ENCODE measurements at regions not wholly inside any gene's neighbourhood (a gene's known extent, or its start where the extent isn't known, plus 50 kb on each side); places are given as distances from the start of the nearest gene placed in this dataset.

DNA sequence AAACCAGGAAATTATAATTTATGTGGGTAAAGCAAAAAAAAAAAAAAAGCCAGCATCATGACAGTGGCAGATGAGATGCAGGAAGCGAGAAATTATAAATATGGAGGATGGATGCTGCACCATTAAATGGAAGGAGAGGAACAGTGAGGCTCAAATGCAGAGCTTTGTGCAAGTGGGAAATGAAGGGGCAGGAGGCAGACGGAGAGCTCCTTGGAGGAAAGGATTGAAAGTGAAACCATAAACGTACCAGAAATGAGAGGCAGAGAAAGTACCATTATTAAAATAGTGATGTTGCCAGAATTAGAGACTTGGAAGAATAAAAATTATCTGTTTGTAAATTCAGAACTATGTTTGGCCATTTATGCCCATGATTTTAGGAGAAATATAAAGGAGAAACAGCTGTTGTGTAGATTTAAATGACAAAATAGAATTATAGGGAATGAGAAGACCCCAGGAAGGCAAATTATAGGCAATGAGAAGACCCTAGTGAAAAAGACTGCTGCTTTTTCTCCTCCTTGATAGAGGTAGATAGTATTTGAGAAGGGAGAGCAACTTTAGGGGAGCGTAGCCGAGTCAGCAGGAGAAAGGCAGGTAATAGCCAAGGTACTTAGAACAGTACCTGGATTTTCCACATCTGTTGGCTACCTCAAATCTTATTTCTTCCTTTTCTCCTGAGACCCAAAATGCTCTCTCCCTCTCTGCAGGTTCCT is 341.0 kb upstream of the CD180 start:
- no peaks in the 10 kb centered on the region for H3K36me3 ChIP-seq (replicated peaks)
- in situ Hi-C loops (cut with MboI; ENCODE audit: low sequenced_read_pairs), result no loop called here
- H3K9me3 ChIP-seq, result no peaks in the 10 kb centered on the region
- no peak overlapping the region for H3K4me3 ChIP-seq
- no peak for DNase-seq (ENCODE audit: low spot score in 2 of 2)
- no peaks in the 10 kb centered on the region for H3K27me3 ChIP-seq (ENCODE audit: low read depth)
- no peaks in the 10 kb centered on the region for H3K4me1 ChIP-seq

DNA sequence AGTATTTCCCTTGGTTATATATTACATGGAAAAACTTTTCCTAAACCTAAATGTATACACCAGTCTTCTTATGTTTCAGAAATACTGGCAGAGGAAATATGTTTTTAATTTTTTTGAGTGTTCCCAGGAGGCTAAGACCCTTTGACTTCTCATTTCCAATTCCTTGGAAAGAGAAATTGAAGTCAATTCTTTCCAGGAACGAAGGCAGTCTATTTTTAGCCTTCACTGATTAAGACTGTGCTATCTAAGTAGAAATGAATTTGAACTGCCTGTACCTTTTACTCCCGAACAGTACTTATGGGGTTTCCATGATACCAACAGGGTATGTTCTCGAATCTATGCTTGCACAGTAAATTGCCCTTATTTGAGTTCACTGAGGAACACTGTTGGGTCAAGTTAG is 340.3 kb upstream of the CD180 start:
- no peaks in the 10 kb centered on the region for H3K27me3 ChIP-seq (ENCODE audit: low read depth)
- H3K9me3 ChIP-seq, result no peaks in the 10 kb centered on the region
- in situ Hi-C loops (cut with MboI; ENCODE audit: low sequenced_read_pairs), result no loop called here
- H3K4me3 ChIP-seq, result no peak overlapping the region
- no peaks in the 10 kb centered on the region for H3K36me3 ChIP-seq (replicated peaks)
- no peak for DNase-seq (ENCODE audit: low spot score in 2 of 2)
- H3K4me1 ChIP-seq, result no peaks in the 10 kb centered on the region

DNA sequence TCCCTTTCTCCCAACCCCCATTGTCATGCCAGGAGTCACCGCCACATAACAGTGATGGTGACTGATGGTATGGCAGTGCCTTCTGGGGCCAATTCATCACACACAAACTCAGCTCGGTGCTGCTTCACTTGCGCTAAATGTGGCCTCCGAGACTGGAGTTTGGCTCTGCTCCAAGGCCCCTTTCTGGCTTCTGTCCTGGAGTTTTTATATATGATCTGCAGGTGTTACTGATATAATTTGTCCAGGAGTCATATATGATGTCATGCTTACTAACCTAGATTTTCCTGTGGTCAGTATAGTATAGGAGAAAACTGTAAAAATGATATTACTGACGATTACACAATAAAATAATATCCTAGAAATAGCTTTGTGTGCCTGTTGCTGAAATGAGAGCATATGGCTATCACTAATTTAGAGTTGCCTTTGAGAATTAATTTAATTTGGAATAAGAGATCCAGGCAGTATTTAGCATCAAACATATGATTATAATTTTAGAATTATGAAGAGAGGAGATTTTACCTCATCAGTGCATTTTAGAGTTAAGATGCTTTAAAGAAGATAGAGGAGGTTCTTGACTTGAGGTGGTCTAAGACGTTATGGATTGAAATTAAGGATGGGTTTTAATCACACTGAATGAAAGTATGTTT is 334.1 kb upstream of the CD180 start:
- Histone ChIP-seq H3K27me3 (ENCODE audit: low read depth) (no peaks in the 10 kb centered on the region), H3K36me3 (replicated peaks) (no peaks in the 10 kb centered on the region), H3K9me3 (no peaks in the 10 kb centered on the region), H3K4me1 (no peaks in the 10 kb centered on the region), H3K4me3 (no peak overlapping the region)
- no peak for DNase-seq (ENCODE audit: low spot score in 2 of 2)
- in situ Hi-C loops (cut with MboI; ENCODE audit: low sequenced_read_pairs), result no loop called here

DNA sequence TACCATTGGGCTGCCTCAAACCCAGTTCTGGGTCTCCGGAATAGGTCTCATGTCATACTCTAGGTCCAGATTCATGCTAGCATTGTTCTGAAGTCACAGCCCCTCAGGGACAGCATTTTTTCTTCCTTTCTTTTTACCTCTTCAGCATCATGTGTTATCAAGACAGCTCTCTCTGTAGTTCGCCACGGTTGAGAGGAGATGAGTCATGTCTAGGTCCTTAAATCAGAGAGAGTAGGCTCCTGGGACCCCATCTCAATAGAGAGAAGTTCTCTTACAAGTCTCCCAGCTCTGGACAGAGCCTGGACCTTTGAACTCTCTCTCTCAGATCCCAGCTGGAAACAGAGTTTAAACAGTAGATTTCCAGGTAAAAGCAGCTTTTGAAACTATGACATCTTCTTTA is 332.4 kb upstream of the CD180 start:
- Histone ChIP-seq H3K4me1 (no peaks in the 10 kb centered on the region), H3K36me3 (replicated peaks) (no peaks in the 10 kb centered on the region), H3K9me3 (no peaks in the 10 kb centered on the region), H3K27me3 (ENCODE audit: low read depth) (no peaks in the 10 kb centered on the region), H3K4me3 (no peak overlapping the region)
- in situ Hi-C loops (cut with MboI; ENCODE audit: low sequenced_read_pairs), result no loop called here
- no peak for DNase-seq (ENCODE audit: low spot score in 2 of 2)

DNA sequence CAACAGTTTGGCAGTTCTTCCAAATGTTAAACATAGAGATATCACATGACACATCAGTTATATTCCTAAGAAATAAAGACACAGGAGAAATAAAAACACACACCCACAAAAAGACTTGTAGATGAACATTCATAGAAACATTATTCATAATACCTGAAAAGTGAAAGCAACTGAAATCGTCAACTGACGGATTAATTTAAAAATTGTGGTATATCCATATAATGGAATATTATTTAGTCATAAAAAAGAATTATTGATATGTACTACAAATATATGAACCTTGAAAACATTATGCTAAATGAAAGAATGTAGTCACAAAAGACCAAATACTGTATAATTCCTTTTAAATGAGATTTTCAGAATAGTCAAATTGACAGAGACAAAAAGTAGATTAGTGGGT is 330.2 kb upstream of the CD180 start:
- in situ Hi-C loops (cut with MboI; ENCODE audit: low sequenced_read_pairs), result no loop called here
- no peak for DNase-seq (ENCODE audit: low spot score in 2 of 2)
- Histone ChIP-seq H3K4me1 (no peaks in the 10 kb centered on the region), H3K36me3 (replicated peaks) (no peaks in the 10 kb centered on the region), H3K27me3 (ENCODE audit: low read depth) (no peaks in the 10 kb centered on the region), H3K4me3 (no peak overlapping the region), H3K9me3 (no peaks in the 10 kb centered on the region)

DNA sequence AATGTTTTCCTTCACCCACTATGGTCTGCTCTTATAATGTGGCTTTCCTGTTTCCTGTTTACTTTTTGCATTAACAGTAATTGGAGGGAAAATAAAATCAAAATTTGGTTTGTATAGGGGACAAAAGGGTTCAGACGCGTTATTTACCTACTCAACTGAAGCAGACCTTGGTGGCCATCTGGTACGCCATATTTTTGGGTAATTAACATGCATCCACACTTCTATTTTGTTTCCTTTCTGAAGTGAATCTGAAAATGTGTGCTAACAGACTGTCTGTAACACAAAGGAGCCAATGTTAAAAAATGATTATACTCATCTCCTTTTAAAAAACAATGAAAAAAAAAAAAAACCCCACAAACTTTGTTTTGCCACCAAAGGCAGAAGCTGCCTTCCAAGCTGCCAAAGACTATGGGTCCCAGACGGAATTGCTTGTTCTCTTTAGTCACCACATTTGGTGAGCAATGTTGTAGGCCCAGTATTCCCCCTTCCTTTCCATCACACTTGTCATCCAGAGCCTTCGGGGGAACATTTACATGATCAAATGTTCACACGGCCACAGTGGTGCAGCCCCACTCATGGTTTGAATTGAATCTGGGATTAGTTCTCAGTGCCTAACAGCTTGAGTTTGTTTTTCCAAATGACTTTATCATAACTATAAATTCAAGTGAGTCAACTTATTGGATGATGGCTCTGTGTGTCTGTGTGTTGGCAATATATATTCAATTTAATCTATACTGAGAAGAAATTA is 323.7 kb upstream of the CD180 start:
- Histone ChIP-seq H3K27me3 (ENCODE audit: low read depth) (no peaks in the 10 kb centered on the region), H3K9me3 (no peaks in the 10 kb centered on the region), H3K36me3 (replicated peaks) (no peaks in the 10 kb centered on the region), H3K4me3 (no peak overlapping the region), H3K4me1 (no peaks in the 10 kb centered on the region)
- DNase-seq (ENCODE audit: low spot score in 2 of 2), result no peak
- in situ Hi-C loops (cut with MboI; ENCODE audit: low sequenced_read_pairs), result no loop called here

DNA sequence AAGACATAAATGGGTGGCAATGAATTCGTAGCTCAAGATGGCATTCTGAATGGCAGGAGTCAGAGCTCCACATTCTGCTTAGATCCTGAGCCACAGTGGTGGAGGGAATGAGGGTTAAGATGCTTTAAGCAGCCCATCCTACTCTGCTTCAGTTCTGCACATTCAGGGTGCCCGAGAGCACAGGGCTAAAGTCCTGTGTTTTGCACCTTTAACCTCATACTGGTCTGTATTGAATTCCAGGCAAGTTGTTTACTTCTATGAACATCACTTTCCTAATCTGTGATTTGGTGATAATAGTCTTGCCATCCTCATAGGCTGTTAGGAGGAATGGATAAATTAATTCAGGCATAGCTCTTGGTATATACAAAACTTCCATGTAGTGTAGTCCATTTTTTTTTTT is 321.6 kb upstream of the CD180 start:
- in situ Hi-C loops (cut with MboI; ENCODE audit: low sequenced_read_pairs), result no loop called here
- no peaks in the 10 kb centered on the region for H3K36me3 ChIP-seq (replicated peaks)
- H3K27me3 ChIP-seq (ENCODE audit: low read depth), result 0 out of 2 replicates have a peak, but pooled peaks cover 3% of the 10 kb centered on the region
- no peaks in the 10 kb centered on the region for H3K4me1 ChIP-seq
- H3K9me3 ChIP-seq, result no peaks in the 10 kb centered on the region
- no peak for DNase-seq (ENCODE audit: low spot score in 2 of 2)
- H3K4me3 ChIP-seq, result no peak overlapping the region

DNA sequence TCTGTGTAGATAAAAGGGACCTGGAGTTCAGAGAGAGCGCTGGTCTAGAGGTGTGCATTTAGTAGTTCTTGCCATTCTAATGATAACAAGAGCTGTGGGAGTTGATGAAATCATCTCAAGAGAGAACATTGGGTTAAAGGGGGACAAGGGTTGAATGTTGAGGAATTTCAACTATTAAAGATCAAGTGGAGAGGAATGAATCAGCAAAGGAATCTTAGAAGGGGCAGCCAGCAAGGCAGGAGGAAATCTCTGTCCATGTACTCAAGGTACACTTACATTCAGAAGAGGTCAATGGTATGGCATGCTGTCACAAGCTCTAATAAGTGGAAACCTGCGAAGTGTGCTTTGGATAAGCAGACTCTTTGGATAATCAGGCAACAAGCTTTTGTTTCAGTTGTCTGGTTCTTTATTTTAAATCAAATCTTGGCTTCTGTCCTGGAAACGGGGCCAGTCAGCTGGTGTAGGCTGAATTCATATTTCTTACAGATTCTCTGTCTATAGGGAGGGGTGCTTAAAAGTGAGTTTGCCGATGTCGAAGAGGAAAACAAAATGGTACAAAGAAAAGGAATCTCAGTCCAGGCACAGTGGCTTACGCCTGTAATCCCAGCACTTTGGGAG is 320.5 kb upstream of the CD180 start:
- in situ Hi-C loops (cut with MboI; ENCODE audit: low sequenced_read_pairs), result no loop called here
- no peak overlapping the region for H3K4me3 ChIP-seq
- 0 out of 2 replicates have a peak, but pooled peaks cover 3% of the 10 kb centered on the region for H3K27me3 ChIP-seq (ENCODE audit: low read depth)
- H3K9me3 ChIP-seq, result no peaks in the 10 kb centered on the region
- DNase-seq (ENCODE audit: low spot score in 2 of 2), result no peak
- H3K36me3 ChIP-seq (replicated peaks), result no peaks in the 10 kb centered on the region
- no peaks in the 10 kb centered on the region for H3K4me1 ChIP-seq

DNA sequence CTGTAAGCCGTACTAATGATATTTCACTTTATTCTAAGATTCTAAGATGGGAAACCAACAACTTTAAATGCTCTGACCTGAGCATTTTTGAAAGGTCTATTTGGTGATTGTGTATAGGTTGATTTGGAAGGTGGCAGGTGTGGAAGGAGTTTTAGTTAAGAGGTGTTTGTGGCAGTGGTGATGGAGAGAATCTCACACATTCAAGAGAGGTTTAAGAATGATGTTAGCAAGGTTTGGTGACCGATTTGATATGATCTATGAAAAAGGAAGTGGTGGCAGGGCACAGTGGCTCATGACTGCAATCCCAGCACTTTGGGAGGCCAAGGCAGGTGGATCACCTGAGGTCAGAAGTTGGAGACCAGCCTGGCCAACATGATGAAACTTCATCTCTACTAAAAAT is 319.2 kb upstream of the CD180 start:
- Histone ChIP-seq H3K4me1 (no peaks in the 10 kb centered on the region), H3K27me3 (ENCODE audit: low read depth) (0 out of 2 replicates have a peak, but pooled peaks cover 3% of the 10 kb centered on the region), H3K4me3 (no peak overlapping the region), H3K9me3 (no peaks in the 10 kb centered on the region), H3K36me3 (replicated peaks) (no peaks in the 10 kb centered on the region)
- DNase-seq (ENCODE audit: low spot score in 2 of 2), result no peak
- in situ Hi-C loops (cut with MboI; ENCODE audit: low sequenced_read_pairs), result no loop called here

DNA sequence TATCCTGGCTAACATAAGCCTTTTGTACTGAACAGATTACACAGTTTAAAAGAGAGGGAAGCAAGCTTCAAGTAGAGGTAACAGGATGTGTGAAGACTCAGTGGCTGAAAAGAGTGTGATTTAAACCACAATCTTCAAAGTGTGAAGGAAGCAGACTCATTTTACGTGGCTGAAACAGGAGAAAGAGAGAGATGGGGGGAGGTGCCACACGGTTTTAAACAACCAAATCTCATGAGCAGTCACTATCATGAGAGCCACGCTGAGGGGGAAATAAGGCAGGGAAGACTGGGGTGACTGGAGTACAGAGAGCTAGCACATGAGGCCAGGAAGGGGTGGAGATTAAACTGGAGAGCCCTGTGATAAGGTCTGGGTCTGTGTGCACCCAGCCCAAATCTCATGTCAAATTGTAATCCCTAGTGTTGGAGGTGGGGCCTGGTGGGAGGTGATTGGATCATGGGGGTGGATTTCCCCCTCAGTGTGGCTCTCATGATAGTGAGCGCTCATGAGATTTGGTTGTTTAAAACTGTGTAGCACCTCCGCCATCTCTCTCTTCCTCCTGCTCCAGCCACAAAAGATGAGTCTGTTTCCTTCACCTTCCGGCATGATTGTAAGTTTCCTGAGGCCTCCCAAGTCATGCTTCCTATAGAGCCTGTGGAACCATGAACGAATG is 318.6 kb upstream of the CD180 start:
- Histone ChIP-seq H3K27me3 (ENCODE audit: low read depth) (0 out of 2 replicates have a peak, but pooled peaks cover 3% of the 10 kb centered on the region), H3K36me3 (replicated peaks) (no peaks in the 10 kb centered on the region), H3K9me3 (no peaks in the 10 kb centered on the region), H3K4me1 (no peaks in the 10 kb centered on the region), H3K4me3 (no peak overlapping the region)
- in situ Hi-C loops (cut with MboI; ENCODE audit: low sequenced_read_pairs), result no loop called here
- no peak for DNase-seq (ENCODE audit: low spot score in 2 of 2)

DNA sequence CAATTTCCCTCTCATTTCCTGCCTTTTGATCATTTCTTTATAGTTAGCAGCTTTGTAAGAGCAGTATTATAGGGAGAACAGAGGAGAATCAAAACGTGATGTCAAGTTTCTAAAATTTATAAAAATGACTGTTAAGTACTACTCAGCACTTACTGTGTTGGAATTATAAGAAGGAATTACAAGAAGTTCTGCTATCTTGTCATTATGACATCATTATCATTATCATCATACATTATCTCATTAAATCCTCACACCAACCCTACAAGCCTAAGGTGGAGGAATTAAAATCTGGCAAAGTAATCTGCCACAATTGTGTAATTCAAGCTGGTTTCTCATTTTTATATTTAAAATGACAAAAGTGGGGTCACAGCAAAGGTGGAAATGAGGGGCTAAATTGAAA is 316.2 kb upstream of the CD180 start:
- Histone ChIP-seq H3K4me1 (no peaks in the 10 kb centered on the region), H3K27me3 (ENCODE audit: low read depth) (0 out of 2 replicates have a peak, but pooled peaks cover 3% of the 10 kb centered on the region), H3K9me3 (no peaks in the 10 kb centered on the region), H3K36me3 (replicated peaks) (no peaks in the 10 kb centered on the region), H3K4me3 (no peak overlapping the region)
- in situ Hi-C loops (cut with MboI; ENCODE audit: low sequenced_read_pairs), result no loop called here
- DNase-seq (ENCODE audit: low spot score in 2 of 2), result no peak

DNA sequence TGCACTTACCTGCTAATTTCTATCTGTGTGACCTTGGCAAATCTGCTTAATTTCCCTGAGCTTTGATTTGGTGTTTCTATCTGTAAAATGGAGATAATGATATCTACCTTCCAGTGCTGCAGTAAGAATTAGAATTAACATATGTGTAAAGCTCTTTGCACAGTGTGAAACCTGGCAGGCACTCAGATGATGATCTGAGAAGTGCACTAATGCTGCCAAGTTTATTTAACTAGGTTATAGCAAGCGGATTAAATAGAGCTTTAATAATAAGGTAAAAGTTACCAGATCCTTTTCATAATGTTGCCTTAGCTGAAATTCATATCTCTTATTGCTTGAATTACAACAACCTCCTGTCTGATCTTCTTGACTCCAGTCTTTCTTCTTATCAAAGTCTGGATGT is 315.3 kb upstream of the CD180 start:
- 0 out of 2 replicates have a peak, but pooled peaks cover 3% of the 10 kb centered on the region for H3K27me3 ChIP-seq (ENCODE audit: low read depth)
- H3K9me3 ChIP-seq, result no peaks in the 10 kb centered on the region
- no peaks in the 10 kb centered on the region for H3K36me3 ChIP-seq (replicated peaks)
- in situ Hi-C loops (cut with MboI; ENCODE audit: low sequenced_read_pairs), result no loop called here
- no peak for DNase-seq (ENCODE audit: low spot score in 2 of 2)
- no peak overlapping the region for H3K4me3 ChIP-seq
- H3K4me1 ChIP-seq, result no peaks in the 10 kb centered on the region

DNA sequence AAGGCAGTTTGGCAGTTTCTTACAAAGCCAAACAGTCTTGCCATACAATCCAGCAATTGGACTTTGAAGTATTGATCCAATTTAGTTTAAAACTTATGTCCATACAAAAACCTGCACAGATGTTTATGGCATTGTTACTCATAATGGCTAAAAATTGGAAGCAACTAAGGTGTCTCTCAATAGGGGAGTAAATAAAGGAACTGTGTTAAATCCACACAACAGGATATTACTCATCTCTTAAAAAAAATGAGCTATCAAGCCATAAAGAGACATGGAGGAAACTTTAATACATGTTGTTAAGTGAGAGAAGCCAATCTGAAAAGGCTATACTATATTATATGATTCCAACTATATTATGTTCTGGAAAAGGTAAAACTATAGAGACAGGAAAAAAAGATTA is 313.6 kb upstream of the CD180 start:
- in situ Hi-C loops (cut with MboI; ENCODE audit: low sequenced_read_pairs), result no loop called here
- Histone ChIP-seq H3K4me1 (no peaks in the 10 kb centered on the region), H3K9me3 (no peaks in the 10 kb centered on the region), H3K4me3 (no peak overlapping the region), H3K27me3 (ENCODE audit: low read depth) (0 out of 2 replicates have a peak, but pooled peaks cover 3% of the 10 kb centered on the region), H3K36me3 (replicated peaks) (no peaks in the 10 kb centered on the region)
- DNase-seq (ENCODE audit: low spot score in 2 of 2), result no peak

Data from HAP-1 (cell line).